ENCODE measurements at regions not wholly inside any gene's neighbourhood (a gene's known extent, or its start where the extent isn't known, plus 50 kb on each side); places are given as distances from the start of the nearest gene placed in this dataset.

DNA sequence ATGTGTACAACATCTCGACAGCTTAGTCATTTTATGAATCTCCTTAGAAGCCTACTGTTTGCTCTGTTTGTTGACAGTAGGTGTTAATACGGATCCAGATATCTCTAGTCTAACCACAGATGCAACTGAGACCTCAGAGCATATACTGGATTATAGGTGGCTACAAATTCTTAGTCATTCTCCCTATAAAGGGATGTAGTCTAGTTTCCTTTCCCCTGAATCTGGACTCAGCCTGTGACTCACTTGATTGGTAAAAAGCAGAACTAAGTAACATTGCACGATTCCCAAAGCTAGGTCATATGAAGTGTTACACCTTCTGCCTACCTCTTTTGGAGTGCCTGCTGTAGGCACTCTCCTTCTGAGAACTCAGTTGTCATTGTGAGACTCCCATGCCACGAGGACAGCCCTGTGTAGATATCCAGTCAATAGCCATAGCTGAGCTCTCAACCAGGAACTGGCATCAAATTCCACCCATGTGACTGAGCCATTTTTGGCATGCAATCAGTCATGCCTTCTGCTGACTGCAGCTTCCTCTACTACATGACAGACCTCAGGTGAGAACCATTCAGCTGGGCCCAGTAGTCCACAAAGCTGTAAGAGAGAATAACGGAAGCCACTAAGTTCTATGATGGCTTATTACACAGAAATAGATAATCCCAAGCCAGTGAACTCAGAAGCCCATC is 135.9 kb upstream of the CHRM3 start:
- TF ChIP-seq EZH2 (optimal IDR thresholded peaks at IDR 0.05; ENCODE audit: low read depth, low read length) = no peak
- TF ChIP-seq, protein P1, sequence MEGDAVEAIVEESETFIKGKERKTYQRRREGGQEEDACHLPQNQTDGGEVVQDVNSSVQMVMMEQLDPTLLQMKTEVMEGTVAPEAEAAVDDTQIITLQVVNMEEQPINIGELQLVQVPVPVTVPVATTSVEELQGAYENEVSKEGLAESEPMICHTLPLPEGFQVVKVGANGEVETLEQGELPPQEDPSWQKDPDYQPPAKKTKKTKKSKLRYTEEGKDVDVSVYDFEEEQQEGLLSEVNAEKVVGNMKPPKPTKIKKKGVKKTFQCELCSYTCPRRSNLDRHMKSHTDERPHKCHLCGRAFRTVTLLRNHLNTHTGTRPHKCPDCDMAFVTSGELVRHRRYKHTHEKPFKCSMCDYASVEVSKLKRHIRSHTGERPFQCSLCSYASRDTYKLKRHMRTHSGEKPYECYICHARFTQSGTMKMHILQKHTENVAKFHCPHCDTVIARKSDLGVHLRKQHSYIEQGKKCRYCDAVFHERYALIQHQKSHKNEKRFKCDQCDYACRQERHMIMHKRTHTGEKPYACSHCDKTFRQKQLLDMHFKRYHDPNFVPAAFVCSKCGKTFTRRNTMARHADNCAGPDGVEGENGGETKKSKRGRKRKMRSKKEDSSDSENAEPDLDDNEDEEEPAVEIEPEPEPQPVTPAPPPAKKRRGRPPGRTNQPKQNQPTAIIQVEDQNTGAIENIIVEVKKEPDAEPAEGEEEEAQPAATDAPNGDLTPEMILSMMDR (IDR thresholded peaks at IDR 0.05; ENCODE audit: low read length) = no peak
- TF ChIP-seq EZH2phosphoT487 (IDR thresholded peaks at IDR 0.05; ENCODE audit: low read length) = no peak
- no peak overlapping the region for H3K4me2 ChIP-seq (ENCODE audit: low read depth, low read length)
- H3K27me3 ChIP-seq (replicated peaks; ENCODE audit: insufficient read depth, low read length) = no peaks in the 10 kb centered on the region
- no peak overlapping the region for H3K4me3 ChIP-seq (ENCODE audit: low read length)
- H3K4me1 ChIP-seq (ENCODE audit: low read length) = 0 out of 2 replicates have a peak, but pooled peaks cover 7% of the 10 kb centered on the region
- H3K9ac ChIP-seq (ENCODE audit: low read length) = no peak overlapping the region
- no peak overlapping the region for H2AFZ ChIP-seq (ENCODE audit: low read length)
- no peaks in the 10 kb centered on the region for H4K20me1 ChIP-seq (ENCODE audit: insufficient read depth, low read length)
- H3K79me2 ChIP-seq (ENCODE audit: low read length) = no peaks in the 10 kb centered on the region
- no peaks in the 10 kb centered on the region for H3F3A ChIP-seq (ENCODE audit: insufficient read depth, low read length)
- no peaks in the 10 kb centered on the region for H3K9me2 ChIP-seq (replicated peaks; ENCODE audit: insufficient read depth, low read length)
- H3K27ac ChIP-seq (ENCODE audit: low read length) = no peak overlapping the region
- no peak for DNase-seq
- H3K36me3 ChIP-seq (replicated peaks; ENCODE audit: insufficient read depth, low read length) = no peaks in the 10 kb centered on the region
- no peaks in the 10 kb centered on the region for H3K9me3 ChIP-seq (replicated peaks; ENCODE audit: insufficient read depth, low read length)

DNA sequence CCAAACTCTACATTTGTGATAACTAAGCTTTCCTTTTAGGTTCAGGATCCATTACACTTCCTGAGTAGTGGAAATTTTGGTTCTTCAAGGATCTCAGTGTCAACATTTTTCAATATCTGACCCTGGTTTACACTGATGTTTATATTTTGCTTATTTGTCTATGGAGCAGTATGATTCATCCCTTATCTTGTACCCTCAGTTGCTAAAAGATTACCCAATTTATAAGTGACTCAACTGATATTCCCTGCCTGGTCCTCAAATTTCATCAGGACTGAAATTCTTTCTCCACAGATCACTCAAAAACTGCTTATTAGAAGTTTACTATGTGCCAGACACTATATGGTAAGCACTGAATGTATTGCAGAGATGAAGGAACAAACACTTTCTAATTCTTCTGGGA is 139.1 kb upstream of the CHRM3 start:
- TF ChIP-seq EZH2 (optimal IDR thresholded peaks at IDR 0.05; ENCODE audit: low read depth, low read length) (no peak), EZH2phosphoT487 (IDR thresholded peaks at IDR 0.05; ENCODE audit: low read length) (no peak)
- TF ChIP-seq, protein P1 (IDR thresholded peaks at IDR 0.05; ENCODE audit: low read length) = no peak
- H3K9ac ChIP-seq (ENCODE audit: low read length) = no peak overlapping the region
- no peak overlapping the region for H2AFZ ChIP-seq (ENCODE audit: low read length)
- H3K4me2 ChIP-seq (ENCODE audit: low read depth, low read length) = no peak overlapping the region
- no peaks in the 10 kb centered on the region for H3K27me3 ChIP-seq (replicated peaks; ENCODE audit: insufficient read depth, low read length)
- no peaks in the 10 kb centered on the region for H3K79me2 ChIP-seq (ENCODE audit: low read length)
- H3K4me3 ChIP-seq (ENCODE audit: low read length) = no peak overlapping the region
- DNase-seq = no peak
- H3K36me3 ChIP-seq (replicated peaks; ENCODE audit: insufficient read depth, low read length) = no peaks in the 10 kb centered on the region
- no peaks in the 10 kb centered on the region for H3F3A ChIP-seq (ENCODE audit: insufficient read depth, low read length)
- H3K9me2 ChIP-seq (replicated peaks; ENCODE audit: insufficient read depth, low read length) = no peaks in the 10 kb centered on the region
- H3K27ac ChIP-seq (ENCODE audit: low read length) = no peak overlapping the region
- H3K9me3 ChIP-seq (replicated peaks; ENCODE audit: insufficient read depth, low read length) = no peaks in the 10 kb centered on the region
- 0 out of 2 replicates have a peak, but pooled peaks cover 7% of the 10 kb centered on the region for H3K4me1 ChIP-seq (ENCODE audit: low read length)
- no peaks in the 10 kb centered on the region for H4K20me1 ChIP-seq (ENCODE audit: insufficient read depth, low read length)

DNA sequence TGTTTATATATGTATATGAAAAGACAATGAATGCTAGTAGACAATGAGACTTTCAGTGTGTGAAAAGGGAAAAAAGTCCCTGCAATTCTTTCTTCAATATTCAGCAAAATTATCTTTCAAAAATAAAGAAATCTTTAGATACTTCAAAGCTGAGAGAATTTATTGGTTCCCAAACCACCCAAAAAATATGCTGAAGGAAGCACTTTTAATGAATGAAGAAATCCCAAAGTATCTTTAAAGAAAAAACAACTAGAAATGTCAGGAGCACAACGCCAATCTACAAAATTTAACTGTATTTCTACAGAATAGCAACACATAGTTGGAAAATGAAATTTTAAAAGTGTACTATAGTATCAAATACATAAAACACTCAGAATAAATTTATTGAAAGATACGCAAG is 142.3 kb upstream of the CHRM3 start:
- TF ChIP-seq, protein P1 (IDR thresholded peaks at IDR 0.05; ENCODE audit: low read length) = no peak
- TF ChIP-seq EZH2 (optimal IDR thresholded peaks at IDR 0.05; ENCODE audit: low read depth, low read length) (no peak), EZH2phosphoT487 (IDR thresholded peaks at IDR 0.05; ENCODE audit: low read length) (no peak)
- H3K4me2 ChIP-seq (ENCODE audit: low read depth, low read length) = no peak overlapping the region
- no peak for DNase-seq
- H3K9me2 ChIP-seq (replicated peaks; ENCODE audit: insufficient read depth, low read length) = no peaks in the 10 kb centered on the region
- H4K20me1 ChIP-seq (ENCODE audit: insufficient read depth, low read length) = no peaks in the 10 kb centered on the region
- H3F3A ChIP-seq (ENCODE audit: insufficient read depth, low read length) = no peaks in the 10 kb centered on the region
- no peaks in the 10 kb centered on the region for H3K79me2 ChIP-seq (ENCODE audit: low read length)
- H2AFZ ChIP-seq (ENCODE audit: low read length) = no peak overlapping the region
- H3K4me3 ChIP-seq (ENCODE audit: low read length) = no peak overlapping the region
- H3K27ac ChIP-seq (ENCODE audit: low read length) = no peak overlapping the region
- no peaks in the 10 kb centered on the region for H3K9me3 ChIP-seq (replicated peaks; ENCODE audit: insufficient read depth, low read length)
- H3K4me1 ChIP-seq (ENCODE audit: low read length) = no peaks in the 10 kb centered on the region
- no peaks in the 10 kb centered on the region for H3K36me3 ChIP-seq (replicated peaks; ENCODE audit: insufficient read depth, low read length)
- no peak overlapping the region for H3K9ac ChIP-seq (ENCODE audit: low read length)
- H3K27me3 ChIP-seq (replicated peaks; ENCODE audit: insufficient read depth, low read length) = no peaks in the 10 kb centered on the region

Measured in MM.1S (cell line).